ENCODE measurements at regions not wholly inside any gene's neighbourhood (a gene's known extent, or its start where the extent isn't known, plus 50 kb on each side); places are given as distances from the start of the nearest gene placed in this dataset.

- no peak for DNase-seq
These were observed 256.7 kb upstream of the HES1 start for GRCh38 chr3:193879099-193879863.

GRCh38 chr3:193879864-193880242, 256.1 kb upstream of the HES1 start:
- no peak for DNase-seq

GRCh38 chr3:193882091-193882490, 253.9 kb upstream of the HES1 start:
- no peak for DNase-seq

- DNase-seq, result no peak
These were observed 252.4 kb upstream of the HES1 start for GRCh38 chr3:193883551-193883950.

GRCh38 chr3:193884027-193884426, 251.9 kb upstream of the HES1 start:
- DNase-seq, result no peak

- no peak for DNase-seq
These were observed 251.3 kb upstream of the HES1 start for GRCh38 chr3:193884652-193885051.

- no peak for DNase-seq
These were observed 250.1 kb upstream of the HES1 start for GRCh38 chr3:193885832-193886231.

GRCh38 chr3:193890016-193890897, 245.7 kb upstream of the HES1 start:
- DNase-seq, result no peak

- DNase-seq, result no peak
These were observed 241.7 kb upstream of the HES1 start for GRCh38 chr3:193894121-193894863.

- DNase-seq, result no peak
These were observed 240.5 kb upstream of the HES1 start for GRCh38 chr3:193895409-193895808.

GRCh38 chr3:193896419-193896818, 239.5 kb upstream of the HES1 start:
- DNase-seq, result no peak

GRCh38 chr3:193897288-193897687, 238.7 kb upstream of the HES1 start:
- no peak for DNase-seq

- no peak for DNase-seq
These were observed 238.2 kb upstream of the HES1 start for GRCh38 chr3:193897731-193898180.

- DNase-seq, result no peak
These were observed 236.9 kb upstream of the HES1 start for GRCh38 chr3:193899001-193899400.

GRCh38 chr3:193901007-193901406, 234.9 kb upstream of the HES1 start:
- no peak for DNase-seq

- DNase-seq, result no peak
These were observed 233.1 kb upstream of the HES1 start for GRCh38 chr3:193902607-193903511.

- DNase-seq, result no peak
These were observed 232.5 kb upstream of the HES1 start for GRCh38 chr3:193903512-193903817.

GRCh38 chr3:193903966-193904365, 232.0 kb upstream of the HES1 start:
- peak; percentile 5 for DNase-seq

- no peak for DNase-seq
These were observed 230.2 kb upstream of the HES1 start for GRCh38 chr3:193905541-193906396.

- DNase-seq, result no peak
These were observed 229.0 kb upstream of the HES1 start for GRCh38 chr3:193906849-193907410.

GRCh38 chr3:193908181-193908744, 227.7 kb upstream of the HES1 start:
- DNase-seq, result no peak
